SU-DHL-6 (cell line): ENCODE measurements at regions not wholly inside any gene's neighbourhood (a gene's known extent, or its start where the extent isn't known, plus 50 kb on each side); places are given as distances from the start of the nearest gene placed in this dataset.

Source experiments
- H2AFZ ChIP-seq: fragments of 200-600 bp; sonication (generic); 2 replicates; pipeline ENCODE4 v1.6.1; 2014; ENCODE audit warnings: low read depth, mild to moderate bottlenecking, moderate library complexity, mixed read lengths, antibody characterized with exemption, low read length; ENCODE audit not compliant: severe bottlenecking
- H3F3A ChIP-seq: fragments of 200-600 bp; shearing (Covaris generic); 2 replicates; pipeline ENCODE4 v1.6.0; 2016; ENCODE audit warnings: antibody characterized with exemption, mild to moderate bottlenecking; ENCODE audit not compliant: insufficient read depth
- H3K27ac ChIP-seq: fragments of 200-600 bp; sonication (generic); 2 replicates; pipeline ENCODE4 v1.5.1; 2016; ENCODE audit warnings: low read depth, mild to moderate bottlenecking, low read length, moderate library complexity, mixed read lengths
- H3K27me3 ChIP-seq: fragments of 200-600 bp; sonication (generic), shearing (Covaris generic); 2 replicates; pipeline ENCODE4 v1.6.0; 2014; ENCODE audit warnings: mild to moderate bottlenecking, low read length
- H3K36me3 ChIP-seq: fragments of 200-600 bp; sonication (generic); 2 replicates; pipeline ENCODE4 v1.6.1; 2014; ENCODE audit warnings: mild to moderate bottlenecking, low read length, mixed read lengths
- H3K4me2 ChIP-seq: fragments of 300-600, 200-600 bp; shearing (Covaris generic), sonication (generic); 2 replicates; pipeline ENCODE4 v1.6.0; 2014; ENCODE audit warnings: low read length, low read depth, mild to moderate bottlenecking; ENCODE audit not compliant: poor library complexity, severe bottlenecking
- H3K4me3 ChIP-seq: fragments of 200-600 bp; sonication (generic); 2 replicates; pipeline ENCODE4 v1.5.1; 2014; ENCODE audit warnings: antibody characterized with exemption, low read length, mild to moderate bottlenecking, mixed read lengths; ENCODE audit not compliant: insufficient read depth, poor library complexity, severe bottlenecking
- H3K79me2 ChIP-seq: fragments of 200-600 bp; sonication (generic); 2 replicates; pipeline ENCODE4 v1.6.1; 2014; ENCODE audit warnings: mild to moderate bottlenecking, low read length, moderate library complexity; ENCODE audit not compliant: insufficient read depth
- H3K9ac ChIP-seq: fragments of 200-600 bp; sonication (generic); 2 replicates; pipeline ENCODE4 v1.7.0; 2014; ENCODE audit warnings: mild to moderate bottlenecking, low read length
- H3K9me2 ChIP-seq: fragments of 200-600 bp; sonication (generic); replicated peaks from 2 replicates; pipeline ENCODE4 v1.6.1; 2014; ENCODE audit warnings: low read length; ENCODE audit not compliant: insufficient read depth
- H3K9me3 ChIP-seq: fragments of 200-600 bp; sonication (generic); 2 replicates; pipeline ENCODE4 v1.6.1; 2014; ENCODE audit warnings: low read length, mixed read lengths; ENCODE audit not compliant: insufficient read depth
- H4K20me1 ChIP-seq: fragments of 200-600 bp; sonication (generic); 2 replicates; pipeline ENCODE4 v1.6.1; 2014; ENCODE audit warnings: low read depth, mild to moderate bottlenecking, antibody characterized with exemption, low read length, moderate library complexity, mixed read lengths
- CTCF ChIP-seq: fragments of 200-600 bp; sonication (generic); IDR thresholded peaks from one replicate; pipeline ENCODE4 v1.5.1; 2017; ENCODE audit warnings: antibody characterized with exemption, mild to moderate bottlenecking, low read length, moderate library complexity; ENCODE audit not compliant: insufficient read depth, poor library complexity, severe bottlenecking
- EZH2phosphoT487 ChIP-seq: fragments of 200-600 bp; sonication (generic), shearing (Covaris generic); conservative IDR thresholded peaks from 2 replicates; pipeline ENCODE4 v1.6.1; 2018; ENCODE audit warnings: mild to moderate bottlenecking, antibody characterized with exemption, low read length, moderate library complexity, mixed read lengths

GRCh38 chr4:141565379-141566089 is 70.8 kb upstream of the IL15 start:
- no peak overlapping the region for H3K27ac ChIP-seq
- no peak overlapping the region for H3K9ac ChIP-seq
- TF ChIP-seq CTCF: no peak
- H3K4me2 ChIP-seq: no peak overlapping the region
- no peak overlapping the region for H3K4me3 ChIP-seq
- no peaks in the 10 kb centered on the region for H3K9me3 ChIP-seq
- no peak overlapping the region for H2AFZ ChIP-seq
- no peaks in the 10 kb centered on the region for H3F3A ChIP-seq
- H3K27me3 ChIP-seq: no peaks in the 10 kb centered on the region
- no peaks in the 10 kb centered on the region for H3K9me2 ChIP-seq
- H4K20me1 ChIP-seq: no peaks in the 10 kb centered on the region
- H3K36me3 ChIP-seq: no peaks in the 10 kb centered on the region
- no peaks in the 10 kb centered on the region for H3K79me2 ChIP-seq

- TF ChIP-seq EZH2phosphoT487: no peak
- no peak for TF ChIP-seq CTCF
- no peaks in the 10 kb centered on the region for H3K9me3 ChIP-seq
- no peaks in the 10 kb centered on the region for H3K36me3 ChIP-seq
These were observed 69.0 kb upstream of the IL15 start for GRCh38 chr4:141567326-141567915.

GRCh38 chr4:141569141-141569540 is 67.2 kb upstream of the IL15 start:
- TF ChIP-seq CTCF (no peak), EZH2phosphoT487 (no peak)
- H3K9me3 ChIP-seq: no peaks in the 10 kb centered on the region
- no peak overlapping the region for H3K4me2 ChIP-seq
- no peak overlapping the region for H3K9ac ChIP-seq
- no peaks in the 10 kb centered on the region for H3K9me2 ChIP-seq
- no peak overlapping the region for H3K27ac ChIP-seq
- no peak overlapping the region for H2AFZ ChIP-seq
- no peak overlapping the region for H3K4me3 ChIP-seq
- H3K79me2 ChIP-seq: no peaks in the 10 kb centered on the region
- no peaks in the 10 kb centered on the region for H4K20me1 ChIP-seq
- no peaks in the 10 kb centered on the region for H3K36me3 ChIP-seq
- H3F3A ChIP-seq: no peaks in the 10 kb centered on the region
- no peaks in the 10 kb centered on the region for H3K27me3 ChIP-seq

More at GRCh38 chr4:141567326-141567915, 69.0 kb upstream of the IL15 start:
- Histone ChIP-seq H3K4me2 (no peak overlapping the region), H4K20me1 (no peaks in the 10 kb centered on the region), H2AFZ (no peak overlapping the region), H3K27ac (no peak overlapping the region), H3K27me3 (no peaks in the 10 kb centered on the region), H3K9me2 (no peaks in the 10 kb centered on the region), H3K4me3 (no peak overlapping the region), H3K79me2 (no peaks in the 10 kb centered on the region), H3F3A (no peaks in the 10 kb centered on the region), H3K9ac (no peak overlapping the region)
